CD4-positive, alpha-beta T cell (primary cell): ENCODE measurements at regions not wholly inside any gene's neighbourhood (a gene's known extent, or its start where the extent isn't known, plus 50 kb on each side); places are given as distances from the start of the nearest gene placed in this dataset.

ENCODE experiments used
- ATAC-seq: fragments of 200-7000 bp; cut with Tn5 transposase; one replicate; pipeline ENCODE4 v1.10.0; 2022; ENCODE audit warnings: mild to moderate bottlenecking; ENCODE audit not compliant: poor library complexity
- CTCF ChIA-PET: fragments of 350-600 bp; sonication (Branson Sonifier 250); formaldehyde crosslinking; loops from one replicate; lab custom pipeline; 2021; ENCODE audit warnings: antibody characterized with exemption, inconsistent platforms; lab: Charles Lee
- POLR2A ChIA-PET: fragments of 350-600 bp; sonication (Branson Sonifier 250); formaldehyde crosslinking; loops from one replicate; lab custom pipeline; 2021; ENCODE audit warnings: antibody characterized with exemption, inconsistent platforms; lab: Charles Lee
- DNase-seq, 14 experiments: peaks; one replicate each; pipeline ENCODE4 v3.0.0-alpha.2; 2013 to 2020; ENCODE audit warnings: mixed read lengths in 2 of 14
- H3K27ac ChIP-seq, 2 donors: one replicate each; pipeline versions ENCODE4 v1.5.1 to v1.7.0; 2013; ENCODE audit warnings: low read length in 2 of 2, low read depth in 1 of 2, mild to moderate bottlenecking in 1 of 2
- H3K27me3 ChIP-seq, 2 experiments: 1 replicate in 1 of 2; 2 replicates in 1 of 2; pipeline versions ENCODE4 v1.6.1 to v1.7.0; 2013; ENCODE audit warnings: low read length in 2 of 2, control low read depth in 1 of 2, mild to moderate bottlenecking in 1 of 2, moderate library complexity in 1 of 2; ENCODE audit not compliant: insufficient read depth in 2 of 2, control insufficient read depth in 1 of 2
- H3K36me3 ChIP-seq: one replicate; pipeline ENCODE4 v1.6.1; 2013; ENCODE audit warnings: low read length, control low read depth; ENCODE audit not compliant: insufficient read depth
- H3K4me1 ChIP-seq: one replicate; pipeline ENCODE4 v1.6.1; 2013; ENCODE audit warnings: low read length, control low read depth; ENCODE audit not compliant: insufficient read depth
- H3K4me3 ChIP-seq: one replicate; pipeline ENCODE4 v1.5.1; 2013; ENCODE audit warnings: mild to moderate bottlenecking, low read length, moderate library complexity
- H3K9me3 ChIP-seq, 2 experiments: 1 replicate in 1 of 2; 2 replicates in 1 of 2; pipeline versions ENCODE4 v1.6.1 to v1.7.0; 2013; ENCODE audit warnings: low read length in 2 of 2, mild to moderate bottlenecking in 2 of 2, control low read depth in 1 of 2, moderate library complexity in 1 of 2; ENCODE audit not compliant: control insufficient read depth in 1 of 2, insufficient read depth in 1 of 2
- H3K27ac Mint-ChIP-seq: one replicate; pipeline ENCODE4 v1.8.0; 2020; ENCODE audit warnings: mixed read lengths
- H3K27me3 Mint-ChIP-seq: one replicate; pipeline ENCODE4 v1.8.0; 2021; ENCODE audit warnings: mixed read lengths
- H3K36me3 Mint-ChIP-seq: one replicate; pipeline ENCODE4 v1.8.0; 2021; ENCODE audit warnings: low read depth, mixed read lengths
- H3K4me1 Mint-ChIP-seq: one replicate; pipeline ENCODE4 v1.8.0; 2021; ENCODE audit warnings: low read depth, mixed read lengths
- H3K4me3 Mint-ChIP-seq: one replicate; pipeline ENCODE4 v1.8.0; 2020; ENCODE audit warnings: mild to moderate bottlenecking, mixed read lengths
- H3K9me3 Mint-ChIP-seq: one replicate; pipeline ENCODE4 v1.8.0; 2020; ENCODE audit warnings: mixed read lengths
- CTCF ChIP-seq: fragments of 200-600 bp; IDR thresholded peaks from one replicate; pipeline ENCODE4 v1.8.0; 2022; ENCODE audit warnings: antibody characterized with exemption, mild to moderate bottlenecking
- intact Hi-C, 2 experiments: fragments of 100-400 bp; cut with DNase I in 1 of 2; cut with micrococcal nuclease in 1 of 2; formaldehyde crosslinking; loops; one replicate each; pipeline versions ENCODE4 v1.15.1 to v1.9.0; 2023 to 2025; cut with DNase I, micrococcal nuclease

- CTCF ChIA-PET, result no interaction called here
- no peaks in the 10 kb centered on the region for H3K36me3 ChIP-seq
- H3K4me1 ChIP-seq, result no peaks in the 10 kb centered on the region
- Mint-ChIP-seq H3K4me1 (no peaks in the 10 kb centered on the region), H3K36me3 (no peaks in the 10 kb centered on the region), H3K27ac (no peak overlapping the region), H3K4me3 (no peak overlapping the region), H3K9me3 (peaks cover 7% of the 10 kb centered on the region), H3K27me3 (no peaks in the 10 kb centered on the region)
- no peaks in the 10 kb centered on the region for H3K9me3 ChIP-seq
- no peak for TF ChIP-seq CTCF
- no peak overlapping the region for H3K4me3 ChIP-seq
- no peaks in the 10 kb centered on the region for H3K27me3 ChIP-seq
- POLR2A ChIA-PET, result interaction anchor here (0.7 kb wide), 1 partner anchor 681 kb away, joined by 3 read pairs; no protein-coding TSS in a partner anchor
- DNase-seq (no peak), ATAC-seq (no peak)
- intact Hi-C loops, result no loop called here
- H3K27ac ChIP-seq, result no peak overlapping the region
These were observed 344.4 kb upstream of the CADM1 start for GRCh38 chr11:115848611-115849010.

- Mint-ChIP-seq H3K27me3 (no peaks in the 10 kb centered on the region), H3K27ac (no peak overlapping the region), H3K36me3 (no peaks in the 10 kb centered on the region), H3K4me1 (no peaks in the 10 kb centered on the region), H3K4me3 (no peak overlapping the region), H3K9me3 (peaks cover 7% of the 10 kb centered on the region)
- H3K27me3 ChIP-seq, result no peaks in the 10 kb centered on the region
- no peak for TF ChIP-seq CTCF
- no peaks in the 10 kb centered on the region for H3K9me3 ChIP-seq
- no peak overlapping the region for H3K27ac ChIP-seq
- CTCF ChIA-PET, result no interaction called here
- no peaks in the 10 kb centered on the region for H3K4me1 ChIP-seq
- ATAC-seq (no peak), DNase-seq (no peak)
- H3K36me3 ChIP-seq, result no peaks in the 10 kb centered on the region
- intact Hi-C loops, result no loop called here
- H3K4me3 ChIP-seq, result no peak overlapping the region
- POLR2A ChIA-PET, result no interaction called here
These were observed 343.9 kb upstream of the CADM1 start for GRCh38 chr11:115848080-115848479.

- Histone ChIP-seq H3K27ac (no peak overlapping the region), H3K4me3 (no peak overlapping the region), H3K9me3 (peaks cover 0 to 1% of the 10 kb centered on the region in 2 experiments), H3K27me3 (no peaks in the 10 kb centered on the region), H3K36me3 (no peaks in the 10 kb centered on the region), H3K4me1 (no peaks in the 10 kb centered on the region)
- DNase-seq (no peak), ATAC-seq (no peak)
- no peaks in the 10 kb centered on the region for H3K36me3 Mint-ChIP-seq
- CTCF ChIA-PET, result no interaction called here
- no peaks in the 10 kb centered on the region for H3K4me1 Mint-ChIP-seq
- POLR2A ChIA-PET, result no interaction called here
- no peaks in the 10 kb centered on the region for H3K27me3 Mint-ChIP-seq
- peaks cover 7% of the 10 kb centered on the region for H3K9me3 Mint-ChIP-seq
- intact Hi-C loops, result no loop called here
- H3K4me3 Mint-ChIP-seq, result no peak overlapping the region
- no peak for TF ChIP-seq CTCF
- H3K27ac Mint-ChIP-seq, result no peak overlapping the region
These were observed 341.7 kb upstream of the CADM1 start for GRCh38 chr11:115845872-115846271.
